EH (cell line): ENCODE measurements at regions not wholly inside any gene's neighbourhood (a gene's known extent, or its start where the extent isn't known, plus 50 kb on each side); places are given as distances from the start of the nearest gene placed in this dataset.
A peak's percentile ranks its signal among the peaks of the same experiment; 100 is the strongest.
"Not testable (repeated sequence)": the region's sequence is repeated elsewhere in the genome, so short reads cannot be mapped to it uniquely, and the experiment has no call there.

Experiments used
- DNase-seq: peaks from one replicate; pipeline ENCODE4 v3.0.0-alpha.2; 2015; ENCODE audit warnings: low read depth

DNA sequence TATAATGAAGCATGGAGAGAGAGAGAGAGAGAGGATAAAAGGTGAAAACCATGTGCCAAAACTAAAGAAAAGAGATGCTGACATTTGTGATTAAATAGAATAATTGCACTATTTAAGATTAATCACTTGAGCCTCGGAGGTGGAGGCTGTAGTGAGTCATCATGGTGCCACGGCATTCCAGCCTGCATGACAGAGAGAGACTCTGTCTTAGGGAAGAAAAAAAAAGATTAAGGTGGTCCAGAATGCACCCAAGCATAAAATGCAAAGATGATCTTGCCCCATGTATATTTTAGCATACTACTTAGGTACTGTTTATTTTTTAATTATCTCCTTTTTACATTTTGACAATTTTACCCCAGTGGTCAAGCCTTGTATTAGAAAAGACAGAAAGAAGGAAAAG, 742.5 kb downstream of the SPATA31A1 start:
- DNase-seq = peak; percentile 47

DNA sequence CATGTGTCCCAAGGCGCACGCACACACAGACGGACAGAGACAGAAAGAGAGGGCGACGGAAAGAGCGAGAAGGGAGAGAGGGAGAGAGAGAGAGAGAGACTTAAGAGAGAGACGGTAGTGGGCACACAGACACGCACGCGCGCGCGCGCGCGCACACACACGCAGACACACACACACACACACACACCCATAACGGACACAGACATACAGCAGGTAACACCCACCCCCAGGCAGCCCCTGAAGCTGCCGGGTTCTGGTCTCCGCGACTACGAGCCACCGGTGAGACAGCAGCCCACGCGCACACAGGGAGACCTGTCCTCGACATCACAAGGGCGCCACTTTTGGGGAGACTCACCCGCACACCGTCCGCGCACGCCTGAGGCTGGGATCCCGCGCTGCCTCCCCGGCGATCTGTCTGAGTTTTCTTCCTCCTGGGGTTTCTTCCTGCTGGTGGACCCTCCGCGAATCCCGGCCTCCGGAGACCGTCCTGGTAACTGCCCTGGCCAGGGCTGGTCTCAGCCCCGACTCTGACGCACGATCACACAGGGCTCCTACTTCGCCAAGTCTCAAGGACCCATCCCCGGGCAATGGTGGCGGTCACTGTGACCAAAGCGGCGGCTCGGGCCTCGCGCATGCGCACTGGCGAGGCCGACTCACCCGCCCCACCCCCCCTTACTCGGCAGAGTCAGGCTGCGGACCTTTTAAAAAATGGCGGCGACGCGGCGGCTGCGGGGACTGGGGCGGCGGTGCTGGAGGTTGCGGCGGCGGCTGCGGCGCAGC, 750.7 kb downstream of the SPATA31A1 start:
- peak; percentile 14 for DNase-seq

DNA sequence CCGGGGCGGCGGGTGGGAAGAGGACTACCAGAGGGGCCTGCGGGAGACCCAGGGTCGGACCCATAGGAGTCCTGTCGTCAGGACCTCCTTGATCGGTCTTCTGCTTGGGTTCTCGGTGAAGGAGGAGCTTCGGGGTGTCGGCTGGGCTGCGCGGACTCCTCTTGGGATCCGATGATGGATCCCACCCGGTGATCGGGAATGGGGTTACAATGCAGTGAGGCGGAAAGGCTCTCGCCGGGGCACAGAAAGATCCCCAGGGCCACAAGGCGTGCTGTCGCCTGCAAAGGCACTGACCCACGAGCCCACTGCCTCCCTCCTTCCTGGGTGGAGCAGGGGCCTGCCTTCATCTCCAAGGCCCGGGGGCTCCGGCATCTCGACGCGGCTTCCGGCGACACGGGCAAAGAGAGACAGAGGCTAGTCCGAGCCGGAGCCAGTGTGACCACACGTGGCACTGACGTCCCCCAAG, 751.3 kb downstream of the SPATA31A1 start:
- not testable (repeated sequence) for DNase-seq

DNA sequence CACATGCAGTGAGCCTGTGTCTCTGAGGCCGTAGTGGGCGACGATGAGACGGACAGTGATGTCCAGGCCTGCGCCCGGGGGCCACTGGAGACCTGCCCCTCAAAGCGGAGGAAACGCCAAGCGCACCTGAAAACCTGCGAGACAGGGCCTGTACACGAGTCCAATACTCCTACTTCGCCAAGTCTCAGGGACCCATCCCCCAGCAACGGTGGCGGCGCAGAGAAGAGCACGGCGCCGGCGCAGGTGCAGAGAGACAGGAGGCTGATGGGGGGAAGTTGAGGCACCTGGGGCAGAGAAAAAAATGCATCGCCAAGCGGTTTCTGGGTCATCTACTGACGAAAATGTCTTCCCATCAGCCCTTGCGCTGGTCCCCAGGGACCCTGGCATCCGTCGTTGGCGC, 751.8 kb downstream of the SPATA31A1 start:
- not testable (repeated sequence) for DNase-seq

DNA sequence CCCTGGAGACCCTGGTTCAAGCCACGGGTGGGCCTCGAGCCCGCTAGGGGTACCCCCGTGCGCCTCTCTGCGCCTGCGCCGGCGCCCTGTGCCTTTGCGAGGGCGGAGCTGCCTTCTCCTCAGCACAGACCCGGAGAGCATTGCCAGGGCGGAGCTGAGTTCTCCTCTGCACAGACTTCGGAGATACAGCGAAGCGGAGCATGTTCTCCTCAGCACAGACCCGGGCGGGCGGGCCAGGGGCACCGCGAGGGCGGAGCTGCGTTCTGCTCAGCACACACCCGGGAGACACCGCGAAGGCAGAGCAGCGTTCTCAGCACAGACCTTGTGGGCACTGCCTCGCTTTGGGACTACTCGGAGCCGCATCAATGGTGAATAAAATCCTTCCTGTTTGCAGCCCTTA, 753.0 kb downstream of the SPATA31A1 start:
- DNase-seq = not testable (repeated sequence)

DNA sequence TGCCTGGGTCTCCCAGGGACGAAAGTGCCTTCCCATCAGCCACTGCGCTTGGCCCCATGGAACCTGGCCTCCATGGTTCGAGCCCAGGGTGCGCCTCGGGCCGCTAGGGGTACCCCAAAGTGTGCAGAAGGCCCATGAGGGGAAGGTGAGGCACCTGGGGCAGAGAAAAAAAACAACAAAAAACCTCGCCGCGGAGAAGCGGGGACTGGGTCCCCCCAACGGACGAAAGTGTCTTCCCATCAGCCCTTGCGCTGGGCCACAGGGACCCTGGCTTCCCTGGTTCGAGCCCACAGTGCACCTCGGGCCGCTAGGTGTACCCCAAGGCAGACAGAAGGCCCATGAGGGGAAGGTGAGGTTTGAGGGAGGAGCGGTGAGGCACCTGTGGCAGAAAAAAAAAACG, 755.3 kb downstream of the SPATA31A1 start:
- DNase-seq = not testable (repeated sequence)

DNA sequence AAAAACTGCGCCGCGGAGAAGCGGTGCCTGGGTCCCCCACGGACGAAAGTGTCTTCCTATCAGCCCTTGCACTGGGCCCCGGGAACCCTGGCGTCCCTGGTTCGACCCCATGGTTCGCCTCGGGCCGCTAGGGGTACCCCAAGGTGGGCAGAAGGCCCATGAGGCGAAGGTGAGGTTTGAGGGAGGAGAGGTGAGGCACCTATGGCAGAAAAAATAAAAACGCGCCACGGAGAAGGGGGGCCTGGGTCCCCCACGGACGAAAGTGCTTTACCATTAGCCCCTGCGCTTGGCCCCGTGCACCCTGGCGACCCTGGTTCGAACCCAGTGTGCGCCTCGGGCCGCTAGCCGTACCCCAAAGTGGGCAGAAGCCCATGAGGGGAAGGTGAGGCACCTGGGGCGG, 756.1 kb downstream of the SPATA31A1 start:
- not testable (repeated sequence) for DNase-seq

DNA sequence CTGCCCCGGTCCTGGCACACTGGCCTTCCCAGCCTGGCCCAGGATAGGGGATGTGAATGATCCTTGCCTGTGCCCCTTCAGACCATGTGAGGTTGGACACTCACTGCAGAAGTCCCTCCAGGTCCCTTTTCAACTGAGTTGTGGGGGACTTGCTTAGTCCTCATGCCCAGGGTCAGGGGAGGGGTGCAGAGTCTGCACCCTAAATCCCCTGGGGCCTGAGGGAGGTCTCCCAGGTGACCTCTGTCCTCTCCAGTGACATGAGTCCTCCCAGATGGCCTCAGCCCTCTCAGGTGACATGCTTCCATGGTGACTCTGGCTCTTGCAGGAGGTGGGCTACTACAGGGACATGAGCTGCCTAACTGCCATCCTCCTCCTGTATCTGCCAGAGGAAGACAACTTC, 775.1 kb downstream of the SPATA31A1 start:
- DNase-seq = not testable (repeated sequence)

DNA sequence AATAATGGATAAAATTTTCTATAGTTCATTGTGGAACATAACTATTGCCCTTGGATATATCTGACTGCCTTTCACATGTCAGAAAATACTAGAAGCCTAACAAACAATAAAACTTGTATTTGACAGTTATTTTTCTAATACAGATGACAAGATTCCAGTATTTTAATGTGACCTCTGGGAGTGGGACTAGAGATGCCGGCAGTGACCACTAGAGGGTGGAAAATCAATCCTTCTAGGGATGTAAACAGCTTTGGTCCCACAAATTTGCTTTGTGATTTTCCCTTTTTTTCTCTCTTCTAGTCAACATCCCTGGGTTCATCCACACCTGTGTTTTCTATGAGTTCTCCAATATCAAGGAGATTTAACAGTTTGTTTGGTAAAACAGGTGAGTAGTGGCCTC, 813.7 kb downstream of the SPATA31A1 start:
- not testable (repeated sequence) for DNase-seq

DNA sequence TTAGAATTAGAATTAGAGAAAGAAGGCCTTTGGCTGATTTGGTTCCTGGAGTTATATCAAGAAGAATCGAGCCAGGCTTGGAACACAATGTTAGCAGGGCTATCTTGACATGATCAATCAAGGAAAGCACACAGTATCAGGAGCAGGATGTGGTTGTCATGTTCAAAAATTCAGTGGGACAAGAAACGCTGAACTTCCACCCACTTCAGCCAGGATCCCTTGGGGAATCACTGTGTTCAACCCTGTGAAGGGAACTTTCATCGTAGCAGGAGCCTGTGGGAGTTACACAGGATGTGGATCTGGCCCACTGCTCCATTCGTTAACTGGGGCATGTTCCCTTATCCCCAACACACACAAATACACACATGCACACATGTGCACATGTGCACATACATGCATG, 817.8 kb downstream of the SPATA31A1 start:
- not testable (repeated sequence) for DNase-seq

DNA sequence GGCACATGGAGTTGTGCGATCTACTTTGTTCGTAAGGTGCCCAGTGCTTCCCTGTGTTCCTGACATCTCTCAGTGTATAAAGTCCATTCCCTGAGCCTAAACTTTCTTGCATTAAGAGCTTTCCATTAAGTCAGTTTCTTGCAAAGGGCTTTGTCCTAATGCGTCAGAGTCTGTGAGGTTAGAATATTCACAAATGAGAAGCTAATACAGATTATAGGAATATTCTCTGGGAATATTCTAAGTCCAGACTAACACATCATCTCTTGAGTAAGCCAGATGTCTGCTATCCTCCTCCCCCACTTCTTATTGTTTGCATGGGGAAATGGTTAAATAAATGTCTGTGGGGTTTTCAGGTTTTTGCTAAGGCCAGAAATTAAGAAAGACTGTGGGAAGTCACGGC, 818.6 kb downstream of the SPATA31A1 start:
- DNase-seq = not testable (repeated sequence)

DNA sequence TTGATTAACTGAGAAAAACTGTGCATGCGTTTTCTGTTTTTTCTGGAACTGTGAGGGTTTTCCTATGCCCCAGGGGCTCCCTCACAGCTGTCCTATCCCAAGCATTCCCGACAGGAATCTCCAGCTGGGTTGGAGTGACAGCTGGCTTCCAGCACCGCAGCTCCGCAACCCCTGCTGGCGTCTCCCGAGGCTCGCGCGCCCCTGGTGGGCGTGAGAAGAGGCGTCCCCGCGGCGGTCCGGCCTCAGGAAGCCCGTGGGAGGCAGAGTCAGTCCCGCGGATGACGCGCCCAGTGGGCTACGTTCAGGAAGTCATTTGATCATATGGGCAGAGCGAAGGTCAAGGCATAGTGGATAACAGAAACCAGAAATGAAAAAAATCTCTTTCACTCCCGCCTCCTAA, 821.9 kb downstream of the SPATA31A1 start:
- peak; percentile 17 for DNase-seq

DNA sequence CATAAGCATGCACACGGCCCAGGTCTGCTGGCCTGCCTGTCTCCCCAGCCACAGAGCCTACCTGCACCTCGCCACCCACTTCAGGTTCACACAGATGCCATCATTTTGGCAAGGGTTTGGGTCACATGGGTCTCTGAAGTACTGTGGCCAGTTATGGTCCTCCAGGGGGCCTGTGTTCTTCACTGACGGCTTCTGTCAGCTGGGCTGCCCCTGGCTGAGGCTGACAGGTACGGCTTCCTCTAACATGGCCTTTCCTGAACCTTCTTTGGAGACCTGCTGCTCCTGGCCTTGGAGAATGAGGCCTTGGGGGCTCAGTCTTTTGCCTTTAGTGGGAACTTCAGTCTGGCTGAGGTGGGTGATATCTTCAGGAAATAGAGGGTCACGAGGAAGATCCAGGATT, 835.9 kb downstream of the SPATA31A1 start:
- DNase-seq = not testable (repeated sequence)

DNA sequence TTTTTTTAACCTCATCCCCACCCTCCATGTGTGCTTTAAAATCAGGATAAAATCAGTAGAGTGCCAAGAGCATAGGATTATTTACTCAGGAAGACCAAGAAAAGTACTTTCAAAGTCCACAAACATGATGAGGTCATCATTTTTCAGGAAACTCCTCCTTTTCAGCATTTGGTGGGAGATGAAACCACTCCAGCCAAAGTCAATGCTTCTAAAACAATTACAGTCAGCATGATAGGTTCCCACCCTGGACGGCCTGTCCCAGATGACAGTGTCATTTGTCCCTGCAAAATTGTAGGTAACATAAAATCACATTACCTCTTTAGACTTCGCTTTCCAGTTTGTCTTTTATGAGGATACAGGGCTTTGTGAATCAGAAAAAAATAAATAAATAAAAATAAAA, 836.7 kb downstream of the SPATA31A1 start:
- DNase-seq = not testable (repeated sequence)

DNA sequence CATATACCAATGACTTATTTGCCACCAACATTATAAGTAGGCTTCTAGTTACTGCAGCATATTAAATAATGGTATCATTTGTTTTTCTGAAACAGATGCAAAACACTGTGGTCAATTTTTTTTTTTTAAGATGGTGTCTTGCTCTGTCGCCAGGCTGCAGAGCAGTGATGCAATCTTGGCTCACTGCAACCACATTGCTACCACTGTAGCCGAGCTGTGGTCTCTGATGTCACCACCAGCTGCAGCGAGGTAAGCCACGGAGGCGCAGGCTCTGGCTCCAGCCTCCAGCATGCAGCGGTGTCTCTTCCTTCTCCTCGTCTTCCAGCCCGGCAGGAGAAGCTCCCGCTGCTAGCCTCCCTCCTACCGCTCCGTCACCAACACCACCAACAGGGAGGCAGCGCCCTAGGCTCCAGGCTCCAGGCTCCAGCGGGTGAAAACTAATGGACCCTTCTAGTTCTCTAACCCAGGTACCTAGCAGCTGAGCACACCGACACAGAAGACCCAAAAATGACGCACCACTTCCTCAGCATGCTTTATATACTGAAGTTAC, 840.8 kb downstream of the SPATA31A1 start:
- not testable (repeated sequence) for DNase-seq

DNA sequence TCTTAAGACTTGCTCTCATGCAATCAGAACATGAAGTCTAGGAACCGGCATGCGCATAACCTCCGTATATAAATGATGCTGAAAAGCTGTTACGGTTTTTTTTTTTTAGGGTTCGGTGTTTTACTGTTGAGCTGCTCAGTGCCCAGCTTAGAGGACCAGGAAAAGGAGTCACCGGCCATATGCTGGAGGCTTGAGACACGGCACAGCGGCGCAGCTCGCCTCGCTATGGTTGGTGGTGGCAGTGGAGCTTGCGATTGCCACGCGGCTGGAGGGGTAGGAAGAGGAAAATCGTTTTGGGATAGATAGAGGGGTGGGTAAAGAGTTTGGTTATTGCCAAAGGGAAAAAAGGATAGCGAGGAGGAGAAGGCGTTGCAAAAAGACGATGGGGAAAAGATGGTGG, 841.3 kb downstream of the SPATA31A1 start:
- DNase-seq = not testable (repeated sequence)

DNA sequence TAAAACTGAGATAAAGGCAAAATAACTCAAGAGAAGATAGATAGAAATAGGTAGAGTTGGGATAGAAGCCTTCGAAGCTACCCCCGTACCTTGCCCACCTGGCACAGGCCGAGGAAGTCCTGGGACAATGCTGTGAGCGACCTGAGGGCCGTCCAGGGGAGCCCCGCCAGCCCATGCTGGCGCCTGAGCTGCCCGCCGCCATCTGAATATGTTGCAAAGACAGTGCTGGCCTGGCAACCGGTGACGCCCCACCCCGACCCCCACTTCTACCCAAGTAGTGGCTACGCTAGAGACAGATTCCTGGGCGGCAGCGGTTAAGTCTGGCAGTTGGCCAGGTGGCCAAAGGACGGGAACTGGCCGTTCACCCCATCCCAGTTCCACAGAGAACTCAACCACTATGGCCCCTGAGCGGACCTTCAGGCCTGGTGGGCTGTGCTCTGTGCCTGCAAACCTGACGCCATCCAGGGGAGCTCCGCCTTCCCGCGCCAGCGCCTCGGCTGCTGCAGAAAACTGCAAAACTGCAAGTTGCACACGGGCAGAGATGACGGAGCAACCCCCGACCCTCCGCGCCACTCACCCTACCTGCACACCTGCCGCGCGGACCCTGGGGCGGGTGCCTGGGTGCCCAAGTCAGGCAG, 866.2 kb downstream of the SPATA31A1 start:
- DNase-seq = not testable (repeated sequence)

DNA sequence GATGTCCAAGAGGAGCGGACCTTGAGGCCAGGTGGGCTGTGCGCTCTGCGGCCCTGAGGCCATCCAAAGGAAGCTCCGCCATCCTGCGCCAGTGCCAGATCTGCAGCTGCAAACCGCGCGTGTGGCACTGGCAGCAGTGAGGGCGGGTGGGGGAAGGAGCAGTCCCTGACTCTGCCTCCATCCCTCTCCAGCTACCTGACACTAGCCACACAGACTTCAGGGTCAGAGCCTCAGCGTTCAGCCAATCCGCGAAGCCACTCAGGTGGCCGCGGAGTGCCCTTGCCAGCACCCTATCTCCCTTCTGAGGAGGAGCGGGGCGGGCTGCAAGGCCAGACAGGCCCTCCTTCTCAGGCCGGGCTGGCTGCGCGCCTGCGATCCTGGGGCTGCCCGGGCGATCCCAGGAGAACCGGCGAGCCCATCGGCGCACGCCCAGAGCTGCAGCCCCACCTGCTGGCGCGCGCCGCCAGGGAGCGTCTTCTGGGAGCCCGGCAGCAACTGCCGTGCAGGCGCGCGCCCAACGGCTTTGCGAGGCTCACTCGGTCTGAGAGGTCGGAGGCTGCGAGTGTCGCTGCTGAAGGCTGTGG, 867.2 kb downstream of the SPATA31A1 start:
- DNase-seq = not testable (repeated sequence)

DNA sequence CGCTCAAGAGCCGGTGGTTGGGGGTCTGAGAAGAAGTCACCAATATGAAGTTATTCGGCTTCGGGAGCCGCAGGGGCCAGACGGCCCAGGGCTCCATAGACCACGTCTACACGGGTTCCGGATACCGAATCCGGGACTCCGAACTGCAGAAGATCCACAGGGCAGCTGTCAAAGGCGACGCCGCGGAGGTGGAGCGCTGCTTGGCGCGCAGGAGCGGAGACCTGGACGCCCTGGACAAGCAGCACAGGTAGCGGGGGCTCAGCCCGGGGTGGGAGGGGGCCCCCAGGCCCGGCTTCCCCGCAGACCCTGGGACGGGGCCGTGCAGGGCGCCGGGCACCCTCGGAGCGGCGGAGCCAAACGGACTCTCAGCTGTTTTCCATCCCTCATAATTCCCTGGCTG, 867.9 kb downstream of the SPATA31A1 start:
- DNase-seq = not testable (repeated sequence)
